Ishikawa (cell line): ENCODE measurements at regions not wholly inside any gene's neighbourhood (a gene's known extent, or its start where the extent isn't known, plus 50 kb on each side); places are given as distances from the start of the nearest gene placed in this dataset.
A peak's percentile ranks its signal among the peaks of the same experiment; 100 is the strongest.

ENCODE experiments used
- CEBPB ChIP-seq: IDR thresholded peaks from 2 replicates; pipeline ENCODE4 v1.6.1; 2012
- CREB1 ChIP-seq: IDR thresholded peaks from 2 replicates; pipeline ENCODE4 v1.6.1; 2012; ENCODE audit warnings: low read depth
- EGR1 ChIP-seq: IDR thresholded peaks from 2 replicates; pipeline ENCODE4 v1.6.1; 2012
- EP300 ChIP-seq: IDR thresholded peaks from 2 replicates; pipeline ENCODE4 v1.6.1; 2012; ENCODE audit warnings: borderline replicate concordance
- FOXM1 ChIP-seq: IDR thresholded peaks from 2 replicates; pipeline ENCODE4 v1.6.1; 2012; ENCODE audit warnings: low read depth, borderline replicate concordance
- MAX ChIP-seq: IDR thresholded peaks from 2 replicates; pipeline ENCODE4 v1.6.1; 2012
- NFIC ChIP-seq: IDR thresholded peaks from 2 replicates; pipeline ENCODE4 v1.6.1; 2012
- RAD21 ChIP-seq: IDR thresholded peaks from 2 replicates; pipeline ENCODE4 v1.6.1; 2012; ENCODE audit warnings: low read depth
- REST ChIP-seq: IDR thresholded peaks from 2 replicates; pipeline ENCODE4 v1.6.1; 2012; ENCODE audit warnings: low read depth, mild to moderate bottlenecking
- TAF1 ChIP-seq: IDR thresholded peaks from 2 replicates; pipeline ENCODE4 v1.6.1; 2012; ENCODE audit warnings: low read depth, mild to moderate bottlenecking
- TCF12 ChIP-seq: IDR thresholded peaks from 2 replicates; pipeline ENCODE4 v1.6.1; 2012; ENCODE audit warnings: low read depth
- TEAD4 ChIP-seq: IDR thresholded peaks from 2 replicates; pipeline ENCODE4 v1.6.1; 2012
- USF1 ChIP-seq: IDR thresholded peaks from 2 replicates; pipeline ENCODE4 v1.6.1; 2012
- YY1 ChIP-seq: IDR thresholded peaks from 2 replicates; pipeline ENCODE4 v1.6.1; 2012; ENCODE audit warnings: low read depth
- ZBTB7A ChIP-seq: IDR thresholded peaks from 2 replicates; pipeline ENCODE4 v1.6.1; 2012; ENCODE audit warnings: low read depth

GRCh38 chr3:105970283-105970682 lies 101.5 kb upstream of the CBLB start:
- 0 out of 2 replicates have a peak, but pooled peaks have one; percentile 43 for TF ChIP-seq MAX
- peak; percentile 98 for TF ChIP-seq CEBPB
- no peak for TF ChIP-seq EGR1
- TF ChIP-seq NFIC: peak; percentile 59
- TF ChIP-seq TAF1: no peak
- TF ChIP-seq REST: no peak
- 0 out of 2 replicates have a peak, but pooled peaks have one; percentile 26 for TF ChIP-seq TCF12
- no peak for TF ChIP-seq CREB1
- no peak for TF ChIP-seq ZBTB7A
- TF ChIP-seq USF1: no peak
- no peak for TF ChIP-seq FOXM1
- no peak for TF ChIP-seq TEAD4
- no peak for TF ChIP-seq YY1
- TF ChIP-seq RAD21: no peak
- peak; percentile 55; the same call in 1 of the 2 replicates for TF ChIP-seq EP300

- no peak for TF ChIP-seq FOXM1
- TF ChIP-seq MAX: no peak
- no peak for TF ChIP-seq TCF12
- TF ChIP-seq USF1: no peak
- TF ChIP-seq RAD21: no peak
- no peak for TF ChIP-seq EGR1
- TF ChIP-seq TEAD4: no peak
- no peak for TF ChIP-seq CEBPB
- TF ChIP-seq ZBTB7A: no peak
- TF ChIP-seq YY1: no peak
- no peak for TF ChIP-seq REST
- no peak for TF ChIP-seq CREB1
- no peak for TF ChIP-seq NFIC
Measured at GRCh38 chr3:105972069-105972468, 103.3 kb upstream of the CBLB start.

GRCh38 chr3:105974381-105974780 lies 105.6 kb upstream of the CBLB start:
- TF ChIP-seq EP300 (no peak), RAD21 (no peak), TAF1 (no peak), TCF12 (no peak), MAX (no peak), ZBTB7A (no peak), CEBPB (no peak), NFIC (no peak), FOXM1 (no peak), USF1 (no peak), EGR1 (no peak), YY1 (no peak), REST (no peak), TEAD4 (no peak), CREB1 (no peak)

- TF ChIP-seq YY1 (no peak), CEBPB (no peak), TAF1 (no peak), ZBTB7A (no peak), REST (no peak), TEAD4 (no peak), EP300 (no peak), TCF12 (no peak), RAD21 (no peak), MAX (no peak), FOXM1 (no peak), NFIC (no peak), USF1 (no peak), EGR1 (no peak), CREB1 (no peak)
Measured at GRCh38 chr3:105976196-105976595, 107.4 kb upstream of the CBLB start.
